ENCODE measurements at regions not wholly inside any gene's neighbourhood (a gene's known extent, or its start where the extent isn't known, plus 50 kb on each side); places are given as distances from the start of the nearest gene placed in this dataset.
"Not testable (repeated sequence)": the region's sequence is repeated elsewhere in the genome, so short reads cannot be mapped to it uniquely, and the experiment has no call there.

GRCh38 chr12:127980585-127980984 lies 286.4 kb upstream of the TMEM132C start:
- intact Hi-C loops (cut with micrococcal nuclease), result no loop called here
- Histone ChIP-seq H3K27ac (ENCODE audit: low read length) (no peak overlapping the region), H3K4me3 (ENCODE audit: low read length) (no peak overlapping the region), H3K27me3 (ENCODE audit: control insufficient read depth, insufficient read depth, low read length) (no peaks in the 10 kb centered on the region), H3K36me3 (ENCODE audit: control insufficient read depth, insufficient read depth, low read length) (no peaks in the 10 kb centered on the region), H3K9me3 (ENCODE audit: control insufficient read depth, insufficient read depth, low read length) (no peaks in the 10 kb centered on the region), H3K4me1 (ENCODE audit: control insufficient read depth, insufficient read depth, low read length) (no peaks in the 10 kb centered on the region)
- WGBS (ENCODE audit: insufficient coverage), result 83% methylated on average over 4 of the region's 4 CpGs
- H3K4me3 Mint-ChIP-seq, result no peak overlapping the region
- no peaks in the 10 kb centered on the region for H3K4me1 Mint-ChIP-seq
- no peak overlapping the region for H3K27ac Mint-ChIP-seq
- TF ChIP-seq, protein P1, sequence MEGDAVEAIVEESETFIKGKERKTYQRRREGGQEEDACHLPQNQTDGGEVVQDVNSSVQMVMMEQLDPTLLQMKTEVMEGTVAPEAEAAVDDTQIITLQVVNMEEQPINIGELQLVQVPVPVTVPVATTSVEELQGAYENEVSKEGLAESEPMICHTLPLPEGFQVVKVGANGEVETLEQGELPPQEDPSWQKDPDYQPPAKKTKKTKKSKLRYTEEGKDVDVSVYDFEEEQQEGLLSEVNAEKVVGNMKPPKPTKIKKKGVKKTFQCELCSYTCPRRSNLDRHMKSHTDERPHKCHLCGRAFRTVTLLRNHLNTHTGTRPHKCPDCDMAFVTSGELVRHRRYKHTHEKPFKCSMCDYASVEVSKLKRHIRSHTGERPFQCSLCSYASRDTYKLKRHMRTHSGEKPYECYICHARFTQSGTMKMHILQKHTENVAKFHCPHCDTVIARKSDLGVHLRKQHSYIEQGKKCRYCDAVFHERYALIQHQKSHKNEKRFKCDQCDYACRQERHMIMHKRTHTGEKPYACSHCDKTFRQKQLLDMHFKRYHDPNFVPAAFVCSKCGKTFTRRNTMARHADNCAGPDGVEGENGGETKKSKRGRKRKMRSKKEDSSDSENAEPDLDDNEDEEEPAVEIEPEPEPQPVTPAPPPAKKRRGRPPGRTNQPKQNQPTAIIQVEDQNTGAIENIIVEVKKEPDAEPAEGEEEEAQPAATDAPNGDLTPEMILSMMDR (IDR thresholded peaks at IDR 0.05), result no peak
- H3K27me3 Mint-ChIP-seq (ENCODE audit: low read depth in 2 of 2), result no peaks in the 10 kb centered on the region
- no peak for DNase-seq
- H3K36me3 Mint-ChIP-seq, result no peaks in the 10 kb centered on the region
- H3K9me3 Mint-ChIP-seq, result peaks cover 5 to 8% of the 10 kb centered on the region in 2 donors
- ATAC-seq, result no peak

GRCh38 chr12:127981875-127982274 lies 285.1 kb upstream of the TMEM132C start:
- H3K4me3 Mint-ChIP-seq, result no peak overlapping the region
- Histone ChIP-seq H3K27me3 (ENCODE audit: control insufficient read depth, insufficient read depth, low read length) (no peaks in the 10 kb centered on the region), H3K36me3 (ENCODE audit: control insufficient read depth, insufficient read depth, low read length) (no peaks in the 10 kb centered on the region), H3K4me1 (ENCODE audit: control insufficient read depth, insufficient read depth, low read length) (no peaks in the 10 kb centered on the region), H3K9me3 (ENCODE audit: control insufficient read depth, insufficient read depth, low read length) (no peaks in the 10 kb centered on the region), H3K27ac (ENCODE audit: low read length) (no peak overlapping the region), H3K4me3 (ENCODE audit: low read length) (no peak overlapping the region)
- no peaks in the 10 kb centered on the region for H3K4me1 Mint-ChIP-seq
- peaks cover 4 to 8% of the 10 kb centered on the region in 2 donors for H3K9me3 Mint-ChIP-seq
- no peaks in the 10 kb centered on the region for H3K27me3 Mint-ChIP-seq (ENCODE audit: low read depth in 2 of 2)
- ATAC-seq (no peak), DNase-seq (no peak)
- no peak overlapping the region for H3K27ac Mint-ChIP-seq
- no peaks in the 10 kb centered on the region for H3K36me3 Mint-ChIP-seq
- intact Hi-C loops (cut with micrococcal nuclease), result no loop called here
- TF ChIP-seq, protein P1 (IDR thresholded peaks at IDR 0.05), result no peak
- WGBS (ENCODE audit: insufficient coverage), result 93% methylated on average over 3 of the region's 5 CpGs

GRCh38 chr12:127983213-127983791 lies 283.7 kb upstream of the TMEM132C start:
- H3K4me3 ChIP-seq (ENCODE audit: low read length); DNase-seq; H3K27ac ChIP-seq (ENCODE audit: low read length); intact Hi-C loops (cut with micrococcal nuclease); H3K27ac Mint-ChIP-seq; H3K27me3 Mint-ChIP-seq (ENCODE audit: low read depth in 2 of 2); H3K27me3 ChIP-seq (ENCODE audit: control insufficient read depth, insufficient read depth, low read length); H3K9me3 ChIP-seq (ENCODE audit: control insufficient read depth, insufficient read depth, low read length); ATAC-seq; H3K4me3 Mint-ChIP-seq; H3K36me3 Mint-ChIP-seq; H3K9me3 Mint-ChIP-seq; H3K4me1 ChIP-seq (ENCODE audit: control insufficient read depth, insufficient read depth, low read length); H3K36me3 ChIP-seq (ENCODE audit: control insufficient read depth, insufficient read depth, low read length); H3K4me1 Mint-ChIP-seq: not testable (repeated sequence)
- WGBS (ENCODE audit: insufficient coverage), result 92% methylated on average over 50 of the region's 50 CpGs

DNA sequence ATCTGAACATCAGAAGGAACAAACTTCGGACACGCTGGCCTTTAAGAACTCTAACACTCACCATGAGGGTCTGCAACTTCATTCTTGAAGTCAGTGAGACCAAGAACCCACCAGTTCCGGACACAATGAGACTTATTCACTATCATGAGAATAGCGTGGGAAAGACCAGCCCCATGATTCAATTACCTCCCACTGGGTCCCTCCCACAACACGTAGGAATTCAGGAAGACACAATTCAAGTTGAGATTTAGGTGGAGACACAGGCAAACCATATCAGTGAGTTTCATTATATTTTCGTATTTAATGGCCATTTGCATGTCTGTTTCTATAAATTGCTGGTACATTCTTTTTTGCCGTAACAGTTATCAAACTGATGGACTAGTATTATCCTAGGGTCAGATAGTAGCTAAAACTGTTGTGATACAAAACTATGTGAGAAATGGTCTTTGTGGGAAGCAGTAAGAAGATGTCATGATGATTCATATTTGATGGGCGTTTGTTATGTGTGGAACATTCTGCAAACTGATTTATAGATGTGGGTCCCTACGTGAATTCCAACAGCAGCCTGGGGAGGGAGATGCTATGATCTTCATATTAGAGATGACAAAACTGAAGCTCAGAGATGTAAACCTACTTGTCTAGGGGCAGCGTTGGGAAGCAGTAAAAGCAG lies 282.4 kb upstream of the TMEM132C start:
- Histone ChIP-seq H3K27me3 (ENCODE audit: control insufficient read depth, insufficient read depth, low read length) (no peaks in the 10 kb centered on the region), H3K27ac (ENCODE audit: low read length) (no peak overlapping the region), H3K4me1 (ENCODE audit: control insufficient read depth, insufficient read depth, low read length) (no peaks in the 10 kb centered on the region), H3K4me3 (ENCODE audit: low read length) (no peak overlapping the region), H3K9me3 (ENCODE audit: control insufficient read depth, insufficient read depth, low read length) (no peaks in the 10 kb centered on the region), H3K36me3 (ENCODE audit: control insufficient read depth, insufficient read depth, low read length) (no peaks in the 10 kb centered on the region)
- H3K4me3 Mint-ChIP-seq, result no peak overlapping the region
- DNase-seq (no peak), ATAC-seq (no peak)
- H3K36me3 Mint-ChIP-seq, result no peaks in the 10 kb centered on the region
- intact Hi-C loops (cut with micrococcal nuclease), result no loop called here
- no peak overlapping the region for H3K27ac Mint-ChIP-seq
- H3K4me1 Mint-ChIP-seq, result no peaks in the 10 kb centered on the region
- peaks cover 0 to 4% of the 10 kb centered on the region in 2 donors for H3K9me3 Mint-ChIP-seq
- 88% methylated on average over 10 of the region's 10 CpGs for WGBS (ENCODE audit: insufficient coverage)
- no peaks in the 10 kb centered on the region for H3K27me3 Mint-ChIP-seq (ENCODE audit: low read depth in 2 of 2)
- TF ChIP-seq, protein P1 (IDR thresholded peaks at IDR 0.05), result no peak

All from natural killer cell (primary cell).